IMR-90 (cell line): ENCODE measurements at regions not wholly inside any gene's neighbourhood (a gene's known extent, or its start where the extent isn't known, plus 50 kb on each side); places are given as distances from the start of the nearest gene placed in this dataset.

Experiments used
- ATAC-seq: fragments of 200-7000 bp; cut with Tn5 transposase; 2 replicates; pipeline ENCODE4 v1.9.1; 2020; ENCODE audit warnings: low read depth, mild to moderate bottlenecking, moderate library complexity
- BruUV-seq: library from RNA; stranded (reverse); fragments of 400-500 nt; replicated peaks from 2 replicates; lab custom pipeline; 2021; lab: Mats Ljungman, UMichigan
- CTCF ChIA-PET: fragments of 300-600 bp; formaldehyde crosslinking; extraction: SDS; loops from one replicate; lab custom pipeline; 2021; ENCODE audit warnings: antibody characterized with exemption; lab: Yijun Ruan, JAX
- POLR2A ChIA-PET: fragments of 300-600 bp; sonication (Branson Sonifier 250); formaldehyde crosslinking; loops from one replicate; lab custom pipeline; 2022; ENCODE audit warnings: antibody characterized with exemption; ENCODE audit not compliant: unreplicated experiment; lab: Charles Lee
- DNase-seq: peaks from one replicate; pipeline ENCODE4 v3.0.0; 2013
- H2AFZ ChIP-seq: replicated peaks from 2 replicates; pipeline ENCODE3; 2013; ENCODE audit warnings: low read length, mild to moderate bottlenecking; ENCODE audit not compliant: poor library complexity
- H2AK5ac ChIP-seq: 2 replicates; pipeline ENCODE4 v1.6.1; 2013; ENCODE audit warnings: low read depth, low read length, inconsistent platforms
- H2AK9ac ChIP-seq: replicated peaks from 2 replicates; pipeline ENCODE3; 2013; ENCODE audit warnings: mild to moderate bottlenecking, low read depth, low read length, moderate library complexity; ENCODE audit not compliant: poor library complexity
- H2BK120ac ChIP-seq: 2 replicates; pipeline ENCODE4 v1.6.1; 2013; ENCODE audit warnings: low read depth, low read length, inconsistent platforms
- H2BK15ac ChIP-seq: 3 replicates; pipeline ENCODE4 v1.6.1; 2013; ENCODE audit warnings: low read depth, low read length, inconsistent platforms
- H2BK20ac ChIP-seq: 2 replicates; pipeline ENCODE4 v1.6.1; 2013; ENCODE audit warnings: low read depth, mild to moderate bottlenecking, inconsistent platforms, low read length, moderate library complexity
- H2BK5ac ChIP-seq: 2 replicates; pipeline ENCODE4 v1.6.1; 2013; ENCODE audit warnings: mild to moderate bottlenecking, low read depth, low read length, inconsistent platforms; ENCODE audit not compliant: poor library complexity, severe bottlenecking
- H3K14ac ChIP-seq: replicated peaks from 2 replicates; pipeline ENCODE4 v1.6.1; 2013; ENCODE audit warnings: low read depth, low read length, inconsistent platforms
- H3K18ac ChIP-seq: 2 replicates; pipeline ENCODE4 v1.6.1; 2013; ENCODE audit warnings: low read depth, low read length, control low read depth
- H3K23ac ChIP-seq: 2 replicates; pipeline ENCODE4 v1.6.1; 2013; ENCODE audit warnings: low read depth, low read length, inconsistent platforms
- H3K27ac ChIP-seq: 2 replicates; pipeline ENCODE4 v1.5.1; 2013; ENCODE audit warnings: mild to moderate bottlenecking, control low read depth, low read length; ENCODE audit not compliant: insufficient read depth
- H3K27me3 ChIP-seq: 2 replicates; pipeline ENCODE4 v1.6.1; 2013; ENCODE audit warnings: low read length; ENCODE audit not compliant: control insufficient read depth, insufficient read depth
- H3K36me3 ChIP-seq: 2 replicates; pipeline ENCODE4 v1.6.1; 2013; ENCODE audit warnings: low read length, mixed read lengths; ENCODE audit not compliant: control insufficient read depth, insufficient read depth
- H3K4ac ChIP-seq: 2 replicates; pipeline ENCODE4 v1.6.1; 2013; ENCODE audit warnings: low read depth, low read length, inconsistent platforms
- H3K4me1 ChIP-seq: 2 replicates; pipeline ENCODE4 v1.6.1; 2013; ENCODE audit warnings: low read length, mixed read lengths; ENCODE audit not compliant: control insufficient read depth, insufficient read depth
- H3K4me2 ChIP-seq: 2 replicates; pipeline ENCODE4 v1.6.1; 2013; ENCODE audit warnings: low read depth, mild to moderate bottlenecking, control low read depth, low read length, moderate library complexity
- H3K4me3 ChIP-seq: 2 replicates; pipeline ENCODE4 v1.5.1; 2013; ENCODE audit warnings: low read depth, mild to moderate bottlenecking, control low read depth, low read length, moderate library complexity; ENCODE audit not compliant: insufficient read depth
- H3K56ac ChIP-seq: 2 replicates; pipeline ENCODE4 v1.6.1; 2013; ENCODE audit warnings: low read length, inconsistent platforms; ENCODE audit not compliant: insufficient read depth; ENCODE audit errors: extremely low read depth
- H3K79me1 ChIP-seq, 2 experiments: 2 replicates each; pipeline ENCODE4 v1.6.1; 2013; ENCODE audit warnings: low read length in 2 of 2, inconsistent platforms in 1 of 2, low read depth in 1 of 2
- H3K9ac ChIP-seq: 2 replicates; pipeline ENCODE4 v1.6.1; 2013; ENCODE audit warnings: low read depth, low read length, control low read depth
- H3K9me1 ChIP-seq: 2 replicates; pipeline ENCODE4 v1.6.1; 2013; ENCODE audit warnings: low read length, inconsistent platforms; ENCODE audit not compliant: insufficient read depth
- H3K9me3 ChIP-seq: 2 replicates; pipeline ENCODE4 v1.6.1; 2013; ENCODE audit warnings: low read length; ENCODE audit not compliant: control insufficient read depth, insufficient read depth
- H4K20me1 ChIP-seq: 2 replicates; pipeline ENCODE4 v1.6.1; 2013; ENCODE audit warnings: low read length, inconsistent platforms; ENCODE audit not compliant: insufficient read depth
- H4K5ac ChIP-seq: 2 replicates; pipeline ENCODE4 v1.6.1; 2013; ENCODE audit warnings: mild to moderate bottlenecking, low read depth, low read length, control low read depth
- H4K8ac ChIP-seq, 2 experiments: 2 replicates each; pipeline ENCODE4 v1.6.1; 2013; ENCODE audit warnings: low read depth in 2 of 2, low read length in 2 of 2, control low read depth in 1 of 2, inconsistent platforms in 1 of 2
- H4K91ac ChIP-seq: 2 replicates; pipeline ENCODE4 v1.6.1; 2013; ENCODE audit warnings: low read depth, low read length, inconsistent platforms; ENCODE audit not compliant: insufficient read depth
- FOS ChIP-seq: fragments of 150-350 bp; IDR thresholded peaks from 2 replicates; pipeline ENCODE4 v1.6.1; 2016; ENCODE audit warnings: low read depth, low read length
- MXI1 ChIP-seq: IDR thresholded peaks from 2 replicates; pipeline ENCODE4 v1.6.1; 2012; ENCODE audit warnings: low read depth, mild to moderate bottlenecking, low read length, moderate library complexity, borderline replicate concordance
- NFE2L2 ChIP-seq: fragments of 150-350 bp; IDR thresholded peaks from 2 replicates; pipeline ENCODE4 v1.6.1; 2016; ENCODE audit warnings: low read depth, mild to moderate bottlenecking, low read length
- SMC3 ChIP-seq: fragments of 150-350 bp; IDR thresholded peaks from 2 replicates; pipeline ENCODE4 v1.6.1; 2016; ENCODE audit warnings: low read depth, mild to moderate bottlenecking, antibody characterized with exemption, low read length, moderate library complexity
- WGBS, 2 experiments: methylation state at CpG; one replicate each; pipeline versions ENCODE4 v1.1.5 to v1.1.7; 2013; ENCODE audit warnings: missing lambda C conversion rate in 2 of 2; ENCODE audit not compliant: insufficient read length in 1 of 2; ENCODE audit errors: extremely low coverage in 2 of 2; 5-methylcytosine and 5-hydroxymethylcytosine counted together
- dilution Hi-C: fragments of 300-500 bp; cut with HindIII; formaldehyde crosslinking; loops from one replicate; pipeline ENCODE4 v1.14.3; 2018; ENCODE audit warnings: low sequenced_read_pairs; ENCODE audit not compliant: unreplicated experiment
- in situ Hi-C: fragments of 300-500 bp; cut with MboI; formaldehyde crosslinking; loops from 3 replicates; pipeline ENCODE4 v1.14.3; 2019; ENCODE audit warnings: low sequenced_read_pairs, inconsistent platforms, mixed read lengths
- intact Hi-C: fragments of 100-400 bp; cut with micrococcal nuclease; formaldehyde crosslinking; loops from 2 replicates; pipeline ENCODE4 v1.10.0; 2022

GRCh38 chr17:437545-437944 is 84.9 kb upstream of the RPH3AL start:
- H3K18ac ChIP-seq: no peak overlapping the region
- H3K9ac ChIP-seq: no peak overlapping the region
- no peak overlapping the region for H3K4me2 ChIP-seq
- H2AK9ac ChIP-seq: no peak overlapping the region
- no peaks in the 10 kb centered on the region for H3K4me1 ChIP-seq
- H3K9me3 ChIP-seq: peaks cover 4% of the 10 kb centered on the region
- no peaks in the 10 kb centered on the region for H3K27me3 ChIP-seq
- POLR2A ChIA-PET: no interaction called here
- no peak overlapping the region for H4K5ac ChIP-seq
- no peaks in the 10 kb centered on the region for H3K9me1 ChIP-seq
- CTCF ChIA-PET: no interaction called here
- TF ChIP-seq NFE2L2 (no peak), SMC3 (no peak), MXI1 (no peak), FOS (no peak)
- H2AK5ac ChIP-seq: no peak overlapping the region
- dilution Hi-C loops: no loop called here
- no peak overlapping the region for H3K4me3 ChIP-seq
- H3K23ac ChIP-seq: no peak overlapping the region
- peaks cover 3% of the 10 kb centered on the region for H3K36me3 ChIP-seq
- BruUV-seq: no TSS peak
- H3K27ac ChIP-seq: no peak overlapping the region
- H3K56ac ChIP-seq: no peak overlapping the region
- no peak overlapping the region for H2BK120ac ChIP-seq
- no peak overlapping the region for H3K4ac ChIP-seq
- H2BK20ac ChIP-seq: no peak overlapping the region
- no peak overlapping the region for H3K14ac ChIP-seq
- no peak for DNase-seq
- H2AFZ ChIP-seq: no peak overlapping the region
- no peak overlapping the region for H4K91ac ChIP-seq
- no peak overlapping the region for H4K8ac ChIP-seq
- WGBS, 2 experiments: no CpG with 5 or more reads among the region's 2 CpGs
- intact Hi-C loops: no loop called here
- peaks cover 3% of the 10 kb centered on the region; the same call in 1 of the 2 replicates for H4K20me1 ChIP-seq
- peaks cover 0 to 4% of the 10 kb centered on the region in 2 experiments; a peak in 2 of 4 replicates for H3K79me1 ChIP-seq
- no peak overlapping the region for H2BK5ac ChIP-seq
- in situ Hi-C loops: no loop called here
- H2BK15ac ChIP-seq: no peak overlapping the region
- no peak for ATAC-seq
